GM12878 (cell line): ENCODE measurements at regions not wholly inside any gene's neighbourhood (a gene's known extent, or its start where the extent isn't known, plus 50 kb on each side); places are given as distances from the start of the nearest gene placed in this dataset.

ENCODE experiments used
- ATAC-seq: fragments of 200-7000 bp; cut with Tn5 transposase; 3 replicates; pipeline ENCODE4 v1.9.1; 2020; ENCODE audit warnings: mild to moderate bottlenecking, moderate library complexity
- BruUV-seq: library from RNA; stranded (reverse); fragments of 400-500 nt; replicated peaks from 2 replicates; lab custom pipeline; 2021; lab: Mats Ljungman, UMichigan
- CTCF ChIA-PET: fragments of 300-600 bp; sonication (Branson Sonifier 250); formaldehyde crosslinking; extraction: SDS; loops from one replicate; lab custom pipeline; 2021; ENCODE audit warnings: inconsistent platforms; lab: Yijun Ruan, JAX
- POLR2A ChIA-PET: fragments of 350-600 bp; formaldehyde crosslinking; extraction: SDS; loops from one replicate; lab custom pipeline; 2021; ENCODE audit warnings: inconsistent platforms; lab: Charles Lee
- RAD21 ChIA-PET: fragments of 300-600 bp; sonication (Branson Sonifier 250); formaldehyde crosslinking; loops from one replicate; lab custom pipeline; 2023; ENCODE audit warnings: antibody characterized with exemption; ENCODE audit not compliant: unreplicated experiment; lab: Charles Lee
- SMC1A ChIA-PET: fragments of 300-600 bp; sonication (Branson Sonifier 250); formaldehyde crosslinking; loops from one replicate; lab custom pipeline; 2023; ENCODE audit not compliant: unreplicated experiment, uncharacterized antibody; lab: Charles Lee
- DNase-seq: peaks from one replicate; pipeline ENCODE4 v3.0.0-alpha.2; 2011; ENCODE audit warnings: low read depth, low spot score
- FAIRE-seq: peaks from 3 replicates; lab custom pipeline; 2011; peaks lifted over from hg19 to GRCh38; lab: Jason Lieb, UNC
- H2AFZ ChIP-seq: 2 replicates; pipeline ENCODE4 v1.6.0; 2011; ENCODE audit warnings: low read depth, low read length, control low read depth; ENCODE audit not compliant: control insufficient read depth
- H3K27ac ChIP-seq: 2 replicates; pipeline ENCODE4 v1.5.1; 2011; ENCODE audit warnings: control low read depth; ENCODE audit not compliant: control insufficient read depth, insufficient read depth
- H3K27me3 ChIP-seq, 2 experiments: replicated peaks in 1 of 2; 2 replicates each; pipeline versions ENCODE4 v1.6.0 to v1.6.1; 2011; ENCODE audit warnings: low read length in 1 of 2; ENCODE audit not compliant: control insufficient read depth in 2 of 2, insufficient read depth in 2 of 2
- H3K36me3 ChIP-seq, 2 experiments: 2 replicates each; pipeline ENCODE4 v1.5.1; 2011; ENCODE audit warnings: low read length in 1 of 2; ENCODE audit not compliant: control insufficient read depth in 2 of 2, insufficient read depth in 2 of 2
- H3K4me1 ChIP-seq: 2 replicates; pipeline ENCODE4 v1.6.1; 2011; ENCODE audit warnings: mild to moderate bottlenecking, low read length, moderate library complexity, mixed read lengths; ENCODE audit not compliant: control insufficient read depth, insufficient read depth
- H3K4me2 ChIP-seq: 2 replicates; pipeline ENCODE4 v1.6.0; 2011; ENCODE audit warnings: control low read depth; ENCODE audit not compliant: control insufficient read depth, insufficient read depth
- H3K4me3 ChIP-seq: fragments of 200-600 bp; sonication (generic); 2 replicates; pipeline ENCODE4 v1.5.1; 2016
- H3K79me2 ChIP-seq: 2 replicates; pipeline ENCODE4 v1.6.0; 2011; ENCODE audit warnings: low read length; ENCODE audit not compliant: control insufficient read depth, insufficient read depth
- H3K9ac ChIP-seq: 2 replicates; pipeline ENCODE4 v1.8.0; 2011; ENCODE audit warnings: low read length, control low read depth, mixed read lengths; ENCODE audit not compliant: control insufficient read depth, insufficient read depth
- H3K9me3 ChIP-seq: replicated peaks from 3 replicates; pipeline ENCODE4 v1.5.1; 2011; ENCODE audit warnings: mild to moderate bottlenecking, low read length; ENCODE audit not compliant: control insufficient read depth, insufficient read depth
- H4K20me1 ChIP-seq: 2 replicates; pipeline ENCODE4 v1.6.0; 2011; ENCODE audit not compliant: control insufficient read depth, insufficient read depth
- CEBPZ ChIP-seq: fragments of 150-350 bp; IDR thresholded peaks from 2 replicates; pipeline ENCODE4 v1.6.1; 2016; ENCODE audit warnings: low read depth, low read length
- EGR1 ChIP-seq, 2 experiments: IDR thresholded peaks; 1 replicate in 1 of 2; 2 replicates in 1 of 2; pipeline ENCODE4 v1.6.1; 2011 to 2012; ENCODE audit warnings: low read depth in 2 of 2, low read length in 2 of 2, borderline replicate concordance in 1 of 2, mild to moderate bottlenecking in 1 of 2, moderate library complexity in 1 of 2
- HSF1 ChIP-seq: fragments of 150-350 bp; IDR thresholded peaks from 2 replicates; pipeline ENCODE4 v1.6.1; 2014; ENCODE audit warnings: mild to moderate bottlenecking, low read depth, low read length
- JUND ChIP-seq: IDR thresholded peaks from 2 replicates; pipeline ENCODE4 v1.6.1; 2012; ENCODE audit warnings: low read depth, mild to moderate bottlenecking, low read length, improper control_type of control experiment, moderate library complexity
- NFYA ChIP-seq: IDR thresholded peaks from 2 replicates; pipeline ENCODE4 v1.6.1; 2011; ENCODE audit warnings: low read depth, mild to moderate bottlenecking, low read length, improper control_type of control experiment, borderline replicate concordance
- NR2F1 ChIP-seq: fragments of 450-650 bp; conservative IDR thresholded peaks from 2 replicates; pipeline ENCODE4 v1.6.1; 2017; ENCODE audit warnings: mild to moderate bottlenecking
- TAF1 ChIP-seq: IDR thresholded peaks from 2 replicates; pipeline ENCODE4 v1.6.1; 2011; ENCODE audit warnings: mild to moderate bottlenecking, low read depth, low read length, borderline replicate concordance
- ZBTB40 ChIP-seq: fragments of 450-650 bp; IDR thresholded peaks from 2 replicates; pipeline ENCODE4 v1.6.1; 2016; ENCODE audit warnings: mild to moderate bottlenecking, moderate library complexity, borderline replicate concordance
- WGBS: methylation state at CpG from one replicate; pipeline ENCODE4 v1.1.6; 2016; ENCODE audit warnings: low lambda C conversion rate; ENCODE audit not compliant: insufficient replicate concordance, insufficient coverage; ENCODE audit errors: missing lambda C conversion rate; 5-methylcytosine and 5-hydroxymethylcytosine counted together
- in situ Hi-C: fragments of 300-500 bp; cut with MboI; formaldehyde crosslinking; loops from 9 replicates; pipeline ENCODE4 v1.14.3; 2018; ENCODE audit warnings: mixed read lengths
- intact Hi-C: fragments of 100-400 bp; cut with micrococcal nuclease; formaldehyde crosslinking; loops from one replicate; pipeline ENCODE4 v1.14.2; 2022; ENCODE audit not compliant: unreplicated experiment

- ChIA-PET SMC1A (no interaction called here), RAD21 (no interaction called here), POLR2A (no interaction called here), CTCF (no interaction called here)
- H2AFZ ChIP-seq, result no peak overlapping the region
- ATAC-seq, result no peak
- H3K4me1 ChIP-seq, result no peaks in the 10 kb centered on the region
- no peaks in the 10 kb centered on the region for H3K27me3 ChIP-seq
- no peaks in the 10 kb centered on the region for H4K20me1 ChIP-seq
- TF ChIP-seq TAF1 (no peak), EGR1 (IDR thresholded peaks at IDR 0.05; ENCODE audit: borderline replicate concordance in 1 of 2, low read depth in 2 of 2, low read length in 2 of 2) (no peak), NFYA (no peak)
- no peaks in the 10 kb centered on the region for H3K79me2 ChIP-seq
- 41% methylated on average over 3 of the region's 3 CpGs for WGBS
- FAIRE-seq, result no peak
- H3K9me3 ChIP-seq, result no peaks in the 10 kb centered on the region
- no peak overlapping the region for H3K4me3 ChIP-seq
- H3K4me2 ChIP-seq, result no peak overlapping the region
- in situ Hi-C loops (no loop called here), intact Hi-C loops (no loop called here)
- H3K27ac ChIP-seq, result no peak overlapping the region
- H3K9ac ChIP-seq, result no peak overlapping the region
- no peaks in the 10 kb centered on the region for H3K36me3 ChIP-seq
- DNase-seq, result no peak
- no TSS peak for BruUV-seq
Measured at GRCh38 chr2:145350011-145350410, 830.1 kb upstream of the ZEB2 start.

- H3K36me3 ChIP-seq, result no peaks in the 10 kb centered on the region
- no peak overlapping the region for H3K4me3 ChIP-seq
- DNase-seq (no peak), ATAC-seq (no peak), FAIRE-seq (no peak)
- SMC1A ChIA-PET, result interaction anchor here (0.7 kb wide), 1 partner anchor 1040 kb away, joined by 3 read pairs; no protein-coding TSS in a partner anchor
- intact Hi-C loops (no loop called here), in situ Hi-C loops (no loop called here)
- no peaks in the 10 kb centered on the region for H3K9me3 ChIP-seq
- no peak overlapping the region for H3K9ac ChIP-seq
- no peak overlapping the region for H3K4me2 ChIP-seq
- H3K79me2 ChIP-seq, result no peaks in the 10 kb centered on the region
- H3K4me1 ChIP-seq, result no peaks in the 10 kb centered on the region
- POLR2A ChIA-PET, result no interaction called here
- RAD21 ChIA-PET, result no interaction called here
- H2AFZ ChIP-seq, result no peak overlapping the region
- H3K27me3 ChIP-seq, result no peaks in the 10 kb centered on the region
- no peak overlapping the region for H3K27ac ChIP-seq
- BruUV-seq, result no TSS peak
- no peaks in the 10 kb centered on the region for H4K20me1 ChIP-seq
- CTCF ChIA-PET, result no interaction called here
- TF ChIP-seq ZBTB40 (no peak), CEBPZ (no peak), NR2F1 (no peak), JUND (no peak), HSF1 (no peak)
Measured at GRCh38 chr2:145344076-145344724, 824.3 kb upstream of the ZEB2 start.
